IMR-90 (cell line): ENCODE measurements at regions not wholly inside any gene's neighbourhood (a gene's known extent, or its start where the extent isn't known, plus 50 kb on each side); places are given as distances from the start of the nearest gene placed in this dataset.

ENCODE experiments used
- CEBPB ChIP-seq: IDR thresholded peaks from 2 replicates; pipeline ENCODE4 v1.6.1; 2012; ENCODE audit warnings: low read depth, low read length, improper control_type of control experiment
- CTCF ChIP-seq: conservative IDR thresholded peaks from 2 replicates; pipeline ENCODE4 v1.5.1; 2012; ENCODE audit warnings: mild to moderate bottlenecking, low read depth, low read length, improper control_type of control experiment

GRCh38 chr18:30381826-30382225 is 660.7 kb downstream of the DSC3 start:
- no peak for TF ChIP-seq CTCF
- no peak for TF ChIP-seq CEBPB
